ENCODE measurements at regions not wholly inside any gene's neighbourhood (a gene's known extent, or its start where the extent isn't known, plus 50 kb on each side); places are given as distances from the start of the nearest gene placed in this dataset.
"Not testable (repeated sequence)": the region's sequence is repeated elsewhere in the genome, so short reads cannot be mapped to it uniquely, and the experiment has no call there.

GRCh38 chr15:84156588-84156840, 79.1 kb upstream of the GOLGA6L4 start:
- not testable (repeated sequence) for TF ChIP-seq MXI1 (IDR thresholded peaks at IDR 0.05; ENCODE audit: borderline replicate concordance, low read depth, low read length); CTCF (conservative IDR thresholded peaks at IDR 0.05; ENCODE audit: low read depth, low read length); SMC3 (IDR thresholded peaks at IDR 0.05; ENCODE audit: low read depth, low read length); RAD21 (IDR thresholded peaks at IDR 0.05; ENCODE audit: low read length); USF2 (IDR thresholded peaks at IDR 0.05; ENCODE audit: low read depth, low read length); POLR2A (IDR thresholded peaks at IDR 0.05; ENCODE audit: low read depth, low read length); RFX5 (IDR thresholded peaks at IDR 0.05; ENCODE audit: low read depth, low read length); RCOR1 (IDR thresholded peaks at IDR 0.05; ENCODE audit: insufficient replicate concordance, low read length)
